Non-pigmented ciliary epithelial cell (primary cell): ENCODE measurements at regions not wholly inside any gene's neighbourhood (a gene's known extent, or its start where the extent isn't known, plus 50 kb on each side); places are given as distances from the start of the nearest gene placed in this dataset.
"Not testable (repeated sequence)": the region's sequence is repeated elsewhere in the genome, so short reads cannot be mapped to it uniquely, and the experiment has no call there.

Experiments
- DNase-seq: peaks from one replicate; pipeline ENCODE4 v3.0.0-alpha.2; 2010; ENCODE audit warnings: low read depth

GRCh38 chr9:11144746-11145145 is 531.9 kb upstream of the PTPRD start:
- no peak for DNase-seq

- DNase-seq = no peak
Observed at GRCh38 chr9:11148189-11148588, 535.4 kb upstream of the PTPRD start.

- DNase-seq = no peak
Observed at GRCh38 chr9:11149065-11149464, 536.3 kb upstream of the PTPRD start.

GRCh38 chr9:11158063-11158462 is 545.3 kb upstream of the PTPRD start:
- no peak for DNase-seq

GRCh38 chr9:11158676-11159075 is 545.9 kb upstream of the PTPRD start:
- no peak for DNase-seq

GRCh38 chr9:11159318-11159862 is 546.6 kb upstream of the PTPRD start:
- DNase-seq = no peak

- DNase-seq = no peak
Observed at GRCh38 chr9:11163843-11164242, 551.0 kb upstream of the PTPRD start.

GRCh38 chr9:11182001-11182400 is 569.2 kb upstream of the PTPRD start:
- DNase-seq = no peak

GRCh38 chr9:11190719-11191118 is 577.9 kb upstream of the PTPRD start:
- no peak for DNase-seq

- no peak for DNase-seq
Observed at GRCh38 chr9:11192993-11193392, 580.2 kb upstream of the PTPRD start.

GRCh38 chr9:11194246-11194645 is 581.4 kb upstream of the PTPRD start:
- DNase-seq = no peak

GRCh38 chr9:11196840-11197365 is 584.1 kb upstream of the PTPRD start:
- DNase-seq = not testable (repeated sequence)

- no peak for DNase-seq
Observed at GRCh38 chr9:11199335-11199734, 586.5 kb upstream of the PTPRD start.

- no peak for DNase-seq
Observed at GRCh38 chr9:11204521-11204920, 591.7 kb upstream of the PTPRD start.

GRCh38 chr9:11206925-11207324 is 594.1 kb upstream of the PTPRD start:
- DNase-seq = no peak

- DNase-seq = no peak
Observed at GRCh38 chr9:11233696-11234095, 620.9 kb upstream of the PTPRD start.

GRCh38 chr9:11235061-11235460 is 622.3 kb upstream of the PTPRD start:
- DNase-seq = peak; percentile 5

- DNase-seq = no peak
Observed at GRCh38 chr9:11241779-11242178, 629.0 kb upstream of the PTPRD start.

GRCh38 chr9:11257992-11258391 is 645.2 kb upstream of the PTPRD start:
- no peak for DNase-seq

- DNase-seq = no peak
Observed at GRCh38 chr9:11269036-11269435, 656.2 kb upstream of the PTPRD start.

GRCh38 chr9:11275158-11275695 is 662.4 kb upstream of the PTPRD start:
- DNase-seq = no peak

GRCh38 chr9:11312966-11313365 is 700.2 kb upstream of the PTPRD start:
- peak; percentile 18 for DNase-seq

GRCh38 chr9:11318946-11319345 is 706.1 kb upstream of the PTPRD start:
- DNase-seq = no peak

- no peak for DNase-seq
Observed at GRCh38 chr9:11319538-11319937, 706.7 kb upstream of the PTPRD start.
